GM18873 (cell line): ENCODE measurements at regions not wholly inside any gene's neighbourhood (a gene's known extent, or its start where the extent isn't known, plus 50 kb on each side); places are given as distances from the start of the nearest gene placed in this dataset.

Experiments used
- ATAC-seq: cut with Tn5 transposase; IDR thresholded peaks from one replicate; pipeline ENCODE4 v1.9.1; 2021; ENCODE audit warnings: mild to moderate bottlenecking, moderate library complexity, moderate number of reproducible peaks; ENCODE audit not compliant: unreplicated experiment, low FRiP score

DNA sequence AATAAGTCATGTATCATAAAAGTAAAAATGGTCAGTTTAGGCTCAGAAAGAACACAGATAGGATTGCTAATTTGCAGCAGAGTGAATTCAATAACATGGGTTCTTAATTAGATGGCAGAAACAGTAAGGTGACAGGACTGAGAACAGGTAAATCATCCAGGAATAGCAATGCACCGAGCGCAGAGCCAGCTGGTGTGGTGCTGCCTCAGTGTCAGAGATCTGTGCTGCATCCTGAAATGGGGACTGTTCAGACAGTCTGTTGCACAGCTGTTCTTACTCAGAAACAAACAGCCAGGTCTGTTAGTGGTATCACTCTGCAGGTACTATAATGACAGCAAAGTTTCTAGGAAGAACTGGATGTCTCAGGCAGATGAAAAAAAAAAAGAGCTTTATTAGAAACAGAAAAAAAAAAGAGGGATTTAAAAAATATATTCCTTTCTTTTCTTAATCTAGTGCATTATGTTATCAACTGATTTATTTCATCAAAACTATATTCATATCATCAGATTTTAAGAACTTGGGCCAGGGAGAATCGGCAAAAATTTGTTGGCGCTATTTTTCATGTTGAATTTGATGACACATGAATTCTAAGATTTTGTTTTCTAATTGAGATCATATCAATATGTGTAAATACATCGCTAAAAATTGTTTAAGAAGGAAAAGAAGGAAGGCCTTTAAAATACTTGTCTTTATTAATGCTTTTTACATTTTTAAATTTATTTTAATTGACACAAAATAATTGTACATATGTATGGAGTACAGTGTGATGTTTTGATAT is 501.8 kb downstream of the PRKD1 start:
- ATAC-seq = no peak

DNA sequence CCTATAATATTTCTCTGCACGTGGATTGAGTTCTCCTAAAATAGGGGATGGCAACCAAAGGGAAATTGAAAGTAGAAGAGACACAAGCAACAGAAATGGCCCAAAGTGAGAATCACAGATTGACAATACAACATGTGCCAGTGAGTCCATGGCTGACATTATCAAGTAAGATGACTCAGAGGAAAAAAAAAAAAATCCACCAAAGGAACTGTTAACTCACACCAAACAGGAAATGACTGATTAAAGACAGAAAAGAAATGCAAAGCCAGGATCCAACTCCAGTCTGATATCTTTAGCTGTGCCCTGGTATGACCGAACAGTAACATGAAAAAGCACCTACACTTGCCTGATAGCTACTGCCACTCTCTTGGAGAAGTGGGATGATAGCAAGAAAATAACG is 485.0 kb downstream of the PRKD1 start:
- ATAC-seq = no peak

GRCh38 chr14:29444216-29444615 is 483.4 kb downstream of the PRKD1 start:
- ATAC-seq = no peak

DNA sequence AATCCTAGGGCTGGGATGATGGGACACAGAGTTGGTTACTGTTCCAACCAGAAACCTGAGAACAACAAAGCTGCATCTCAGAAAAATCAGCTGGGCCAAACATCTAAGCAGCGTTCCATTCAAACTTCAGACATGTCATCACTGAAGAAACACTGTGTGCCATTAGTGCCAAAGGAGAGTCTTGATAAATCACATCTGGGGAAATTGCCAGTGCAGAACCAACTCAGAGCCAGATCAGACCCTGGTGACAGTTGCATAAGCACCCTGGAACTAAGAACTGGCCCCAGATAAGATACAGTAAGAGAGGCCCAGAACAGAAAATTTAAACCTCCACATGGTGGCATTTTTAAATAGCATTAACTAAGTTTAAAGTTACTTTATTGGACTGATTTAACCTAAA is 482.8 kb downstream of the PRKD1 start:
- ATAC-seq = no peak

DNA sequence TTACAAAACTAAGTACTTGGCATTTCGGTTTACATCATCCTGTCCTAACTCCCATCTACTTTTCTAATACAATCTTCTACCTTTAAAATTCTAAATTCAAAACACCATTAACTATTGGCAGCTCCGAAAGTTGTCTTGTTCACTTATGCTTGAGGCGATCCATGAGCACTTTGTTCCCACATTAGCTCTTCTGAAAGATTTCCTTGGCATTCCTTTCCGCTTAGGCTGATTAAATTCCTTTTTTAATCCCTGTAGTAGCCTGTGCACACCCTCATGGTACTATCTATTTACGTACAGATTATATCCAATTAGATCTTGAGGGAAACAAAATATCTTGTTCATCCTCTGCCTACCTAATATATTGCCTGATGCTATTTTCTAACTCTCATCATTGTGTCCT is 480.7 kb downstream of the PRKD1 start:
- no peak for ATAC-seq

DNA sequence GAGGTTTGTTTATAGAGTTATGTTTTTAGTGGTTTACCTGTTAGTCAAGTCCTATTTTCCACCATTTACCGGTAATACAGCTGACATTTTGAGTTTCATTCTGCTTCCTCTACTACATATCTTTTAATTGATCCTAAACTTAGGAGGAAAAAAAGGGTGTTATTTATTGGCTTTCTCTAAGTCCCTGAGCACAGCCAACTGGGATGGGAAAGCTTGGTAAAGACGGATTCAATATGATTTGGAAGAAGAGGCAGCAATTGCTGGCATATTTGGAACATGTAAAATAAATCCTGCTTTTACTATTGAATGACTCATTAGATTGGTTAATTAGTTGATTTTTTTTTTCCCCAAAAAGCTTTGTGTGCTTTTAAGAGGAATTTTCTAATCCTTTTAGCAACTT is 475.7 kb downstream of the PRKD1 start:
- ATAC-seq = no peak

GRCh38 chr14:29453045-29453444 is 474.6 kb downstream of the PRKD1 start:
- ATAC-seq = no peak

GRCh38 chr14:29454026-29454693 is 473.5 kb downstream of the PRKD1 start:
- ATAC-seq = no peak

- no peak for ATAC-seq
Observed at GRCh38 chr14:29458547-29458946, 469.1 kb downstream of the PRKD1 start.

DNA sequence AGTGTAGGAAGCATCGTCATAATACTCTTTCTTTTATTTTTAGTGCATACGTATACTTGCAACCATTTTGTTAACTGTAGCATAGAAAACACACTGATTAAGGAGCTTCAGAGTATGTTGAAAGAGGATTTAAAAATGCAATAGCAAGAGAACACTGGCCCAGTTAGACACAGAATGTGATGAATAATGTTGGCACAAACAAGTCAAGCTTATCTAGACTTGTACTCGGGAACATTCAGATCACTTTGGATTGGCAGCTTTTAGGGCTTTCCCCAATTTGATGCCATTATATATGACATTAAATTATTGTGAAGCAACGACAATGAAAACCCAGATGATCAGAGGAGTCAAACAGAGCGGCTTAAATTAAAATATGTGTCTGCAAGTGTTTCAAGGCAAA is 468.1 kb downstream of the PRKD1 start:
- ATAC-seq = no peak

DNA sequence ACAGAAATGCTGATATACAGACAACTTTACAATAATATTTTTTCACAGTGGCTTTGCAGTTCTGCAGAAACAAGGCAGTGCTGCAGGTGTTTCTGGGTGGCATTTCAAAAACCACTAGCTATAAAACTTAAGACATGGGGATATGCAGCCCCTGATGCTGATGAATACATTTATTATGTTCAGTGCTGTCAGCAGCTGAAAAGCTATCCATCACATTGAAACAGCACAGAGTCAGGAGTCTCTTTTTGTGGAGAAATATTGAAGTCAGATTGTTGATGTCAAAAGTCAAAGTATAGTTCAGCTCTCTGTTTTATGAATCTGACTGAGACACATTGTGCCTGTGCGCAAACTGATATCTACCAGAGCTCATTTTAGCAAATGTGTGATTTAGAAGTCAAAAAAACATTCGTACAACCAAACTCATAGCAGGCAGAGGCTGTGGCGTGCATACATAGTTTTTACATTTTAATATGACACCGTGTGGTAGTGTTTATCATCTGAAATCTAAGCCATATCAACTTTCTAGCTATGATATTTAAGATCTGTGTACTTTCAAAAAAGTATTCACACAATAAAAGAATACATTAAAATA is 467.6 kb downstream of the PRKD1 start:
- ATAC-seq = no peak

GRCh38 chr14:29461101-29461500 is 466.5 kb downstream of the PRKD1 start:
- ATAC-seq = no peak

DNA sequence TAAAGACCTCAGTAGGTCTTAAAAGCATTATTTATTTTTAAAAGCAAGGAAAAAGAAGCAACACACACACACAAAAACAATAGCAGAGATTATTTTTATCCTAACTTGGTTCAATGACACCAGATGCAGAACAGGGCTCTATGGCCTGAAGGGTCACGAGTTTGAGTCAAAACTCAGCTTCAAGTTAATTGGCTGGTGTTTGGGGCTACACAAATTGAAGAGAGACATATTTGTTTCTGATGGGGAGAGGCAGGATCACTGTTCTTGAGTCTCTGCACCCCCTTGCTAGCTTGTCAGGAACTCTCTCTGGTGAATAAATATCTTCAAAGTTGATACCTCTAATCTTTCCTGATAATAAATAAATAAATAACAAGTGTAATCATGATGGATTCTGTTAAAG is 466.1 kb downstream of the PRKD1 start:
- no peak for ATAC-seq

DNA sequence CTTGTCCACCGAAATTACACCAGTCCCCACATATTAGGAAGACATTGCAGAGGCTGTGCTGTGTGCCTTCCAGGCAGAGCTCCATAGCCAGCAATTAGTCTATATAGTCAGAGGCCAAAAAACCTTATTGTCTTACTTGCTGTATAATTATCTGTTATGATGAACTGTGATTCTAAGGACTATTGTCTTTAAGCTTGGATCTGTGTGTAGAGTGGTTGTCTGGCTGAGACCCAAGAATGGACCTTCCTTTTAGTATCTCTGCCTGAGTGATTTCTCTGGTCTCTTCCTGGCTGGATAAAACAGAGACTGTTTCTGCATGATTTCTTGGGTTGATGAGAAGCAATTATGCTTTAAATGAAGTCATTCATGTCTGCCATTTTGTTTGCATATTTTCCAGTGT is 465.3 kb downstream of the PRKD1 start:
- ATAC-seq = no peak

DNA sequence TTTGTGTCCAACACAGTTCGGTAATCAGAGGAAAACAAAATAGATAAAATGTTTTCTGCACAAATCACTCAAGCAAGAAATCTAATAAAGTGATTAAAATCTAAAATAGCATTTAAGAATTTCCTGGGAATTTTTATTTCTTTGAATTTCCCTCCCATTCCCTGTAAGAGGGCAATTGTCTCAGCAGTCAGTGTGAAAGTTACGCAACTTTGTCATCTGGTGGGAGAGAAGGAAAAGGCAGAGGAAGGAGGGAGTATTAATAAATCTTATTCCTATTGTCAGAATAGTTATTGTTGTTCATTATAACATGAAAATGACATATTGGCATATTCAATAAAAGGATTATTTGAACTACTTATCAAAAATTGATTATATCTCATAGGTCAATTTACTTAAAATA is 464.9 kb downstream of the PRKD1 start:
- no peak for ATAC-seq

DNA sequence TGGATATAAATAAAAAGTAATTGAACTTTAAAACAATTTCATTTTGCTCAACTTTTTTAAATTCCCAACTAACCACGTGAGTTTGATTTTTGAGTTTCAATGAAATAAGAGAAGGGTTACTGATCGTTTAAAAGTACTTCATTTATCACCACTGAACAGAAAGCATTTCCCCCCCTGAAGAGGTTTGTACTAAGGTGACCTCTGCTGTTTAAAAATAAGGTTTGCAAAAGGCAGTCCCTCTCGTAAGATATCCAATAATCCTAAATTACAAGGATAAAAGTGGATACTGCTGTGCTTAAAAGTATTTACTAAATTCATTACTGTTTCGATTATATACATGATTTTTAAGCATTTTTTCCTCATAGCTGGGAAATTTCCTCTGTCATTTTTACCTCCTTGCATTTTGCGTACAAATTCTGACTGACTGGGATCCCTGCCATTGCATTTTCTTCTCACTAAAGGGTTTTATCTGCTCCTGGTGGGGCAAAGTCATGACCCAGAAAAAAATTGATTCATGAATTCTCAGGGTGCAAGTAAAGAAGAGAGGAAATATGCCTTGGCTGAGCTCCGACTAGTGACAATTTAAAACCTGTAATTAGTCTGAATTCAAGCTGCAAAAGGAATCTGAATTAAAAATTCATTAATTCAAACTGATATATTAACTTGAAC is 463.8 kb downstream of the PRKD1 start:
- ATAC-seq = no peak

DNA sequence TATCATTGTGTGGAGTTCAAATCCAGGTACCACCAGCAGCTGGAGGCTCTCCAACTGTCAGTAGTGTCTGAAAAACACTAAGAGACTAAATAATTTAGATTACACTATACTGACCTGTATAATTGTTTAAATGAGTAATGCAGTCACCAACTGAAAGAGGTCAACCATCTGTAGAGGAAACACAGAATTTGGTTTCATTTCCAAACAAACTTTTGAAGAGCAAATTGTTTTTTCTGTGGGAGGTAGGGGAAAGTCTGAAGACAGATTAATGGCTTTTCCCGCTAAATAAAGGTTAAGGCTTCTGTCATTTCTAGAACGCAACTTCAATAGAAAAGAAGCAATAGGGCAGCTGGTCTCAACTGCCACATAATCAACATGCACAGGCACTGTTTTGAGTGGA is 462.6 kb downstream of the PRKD1 start:
- ATAC-seq = no peak

GRCh38 chr14:29475641-29476040 is 452.0 kb downstream of the PRKD1 start:
- no peak for ATAC-seq

DNA sequence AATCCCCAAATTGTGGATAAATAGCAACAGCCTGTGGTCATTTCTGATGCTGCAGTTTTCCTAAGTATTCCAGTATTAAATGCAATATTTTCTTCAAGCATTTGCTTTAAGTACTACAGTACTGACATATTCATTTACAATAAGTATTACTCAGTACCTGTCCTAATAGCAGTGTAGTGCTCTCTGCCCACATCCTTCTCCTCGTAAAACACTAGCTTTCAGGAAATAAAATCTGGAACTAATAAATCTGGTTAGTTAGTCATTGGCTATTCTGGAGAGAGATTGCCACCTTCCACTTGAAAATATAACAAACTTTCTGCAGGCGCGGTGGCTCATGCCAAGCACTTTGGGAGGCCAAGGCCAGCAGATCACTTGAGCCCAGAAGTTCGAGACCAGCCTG is 441.5 kb downstream of the PRKD1 start:
- no peak for ATAC-seq

DNA sequence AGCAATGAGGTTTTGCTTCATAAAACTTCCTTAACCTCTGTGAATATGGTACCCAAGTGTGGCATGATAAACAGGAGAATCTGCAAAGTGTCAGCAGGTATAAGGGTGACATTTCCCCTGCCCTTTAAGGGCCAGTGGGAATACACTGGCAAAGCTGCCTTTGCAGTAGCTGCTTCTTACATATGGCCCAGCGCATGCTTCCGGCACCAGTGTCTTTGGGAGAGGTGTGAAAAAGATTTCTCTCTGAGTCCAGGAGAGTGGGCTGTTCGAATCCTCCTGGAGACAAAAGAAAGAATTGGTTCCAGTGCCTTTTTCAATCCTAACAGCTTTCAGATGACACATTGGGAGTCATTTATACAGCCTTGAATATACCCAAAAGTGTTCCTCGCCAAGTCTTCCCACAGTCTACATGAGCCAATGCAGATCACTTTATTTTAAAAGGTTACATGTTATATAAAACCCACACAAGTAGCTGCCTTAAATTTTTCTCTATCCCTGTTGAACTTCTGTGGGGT is 437.7 kb downstream of the PRKD1 start:
- ATAC-seq = no peak

- ATAC-seq = no peak
Observed at GRCh38 chr14:29493849-29494248, 433.8 kb downstream of the PRKD1 start.
